ENCODE measurements at regions not wholly inside any gene's neighbourhood (a gene's known extent, or its start where the extent isn't known, plus 50 kb on each side); places are given as distances from the start of the nearest gene placed in this dataset.
"Not testable (repeated sequence)": the region's sequence is repeated elsewhere in the genome, so short reads cannot be mapped to it uniquely, and the experiment has no call there.

- TF ChIP-seq CTCF, POLR2A (IDR thresholded peaks at IDR 0.05): not testable (repeated sequence)
- peak in 2 of 3 donors; percentile 55 to 69 for TF ChIP-seq POLR2AphosphoS5 (IDR thresholded peaks at IDR 0.05)
Observed at GRCh38 chr4:3954540-3955320, 188.5 kb downstream of the ADRA2C start.

Measured in stomach (tissue), 4 donors.